Progenitor cell of endocrine pancreas (in vitro differentiated cells): ENCODE measurements at regions not wholly inside any gene's neighbourhood (a gene's known extent, or its start where the extent isn't known, plus 50 kb on each side); places are given as distances from the start of the nearest gene placed in this dataset.

Source experiments
- DNase-seq: peaks from one replicate; pipeline ENCODE4 v3.0.0; 2021; ENCODE audit warnings: low spot score; ENCODE audit not compliant: unreplicated experiment
- H3K27ac Mint-ChIP-seq: 2 replicates; pipeline ENCODE4 v1.8.0; 2021; ENCODE audit warnings: mild to moderate bottlenecking, moderate library complexity, mixed read lengths
- H3K27me3 Mint-ChIP-seq: 2 replicates; pipeline ENCODE4 v1.8.0; 2021; ENCODE audit warnings: mixed read lengths
- H3K36me3 Mint-ChIP-seq: 2 replicates; pipeline ENCODE4 v1.8.0; 2022; ENCODE audit warnings: mixed read lengths; ENCODE audit not compliant: insufficient read depth
- H3K4me1 Mint-ChIP-seq: 2 replicates; pipeline ENCODE4 v1.8.0; 2021; ENCODE audit warnings: low read depth, mixed read lengths
- H3K4me3 Mint-ChIP-seq: 2 replicates; pipeline ENCODE4 v1.8.0; 2021; ENCODE audit warnings: low read depth, mild to moderate bottlenecking, moderate library complexity, mixed read lengths
- H3K9me3 Mint-ChIP-seq: 2 replicates; pipeline ENCODE4 v1.8.0; 2021; ENCODE audit warnings: low read depth, mixed read lengths
- CTCF ChIP-seq: fragments of 200-600 bp; sonication (generic); IDR thresholded peaks from one replicate; pipeline ENCODE4 v1.5.0; 2021; ENCODE audit warnings: antibody characterized with exemption, mild to moderate bottlenecking; ENCODE audit not compliant: unreplicated experiment

DNA sequence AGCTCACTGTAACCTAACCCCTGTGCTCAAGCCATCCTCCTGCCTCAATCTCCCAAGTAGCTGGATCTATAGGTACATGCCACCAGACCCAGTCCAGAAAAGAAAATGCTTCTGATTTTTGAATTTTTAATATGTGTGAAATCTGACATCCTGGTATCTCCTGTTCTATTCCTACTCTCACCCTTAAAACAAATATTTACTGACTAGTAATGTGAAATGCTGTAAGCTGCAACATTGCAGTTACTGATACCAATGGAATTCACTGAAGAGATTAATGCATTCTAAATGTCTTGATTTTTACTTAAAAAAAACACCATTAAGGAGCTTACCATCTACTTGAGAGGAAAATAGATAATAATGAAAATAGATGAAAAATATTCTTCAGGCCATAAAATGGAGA is 162.7 kb upstream of the TSLP start:
- Mint-ChIP-seq H3K4me1 (no peaks in the 10 kb centered on the region), H3K4me3 (no peak overlapping the region), H3K36me3 (no peaks in the 10 kb centered on the region), H3K27ac (no peak overlapping the region), H3K9me3 (peaks cover 5% of the 10 kb centered on the region), H3K27me3 (no peaks in the 10 kb centered on the region)
- TF ChIP-seq CTCF, result no peak
- DNase-seq, result no peak

DNA sequence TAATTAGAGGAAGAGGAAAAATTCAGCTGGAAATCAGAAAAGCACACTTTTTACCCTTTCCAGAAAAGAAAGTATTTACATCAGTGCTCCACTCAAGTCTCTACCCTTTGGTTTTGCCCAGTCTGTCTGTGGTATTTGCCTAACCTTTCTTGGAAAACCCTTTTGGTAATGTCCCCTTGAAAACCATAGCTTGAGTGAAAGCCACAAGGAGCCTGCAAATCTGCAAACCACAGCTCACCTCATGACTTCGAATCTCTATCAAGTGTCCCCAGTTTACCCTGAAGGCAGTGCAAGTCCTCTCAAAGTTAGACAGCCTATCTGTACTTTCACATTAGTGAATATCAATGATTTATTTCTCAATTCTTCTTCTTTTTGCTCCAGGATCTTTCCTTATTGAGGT is 162.1 kb upstream of the TSLP start:
- H3K27me3 Mint-ChIP-seq, result no peaks in the 10 kb centered on the region
- no peak overlapping the region for H3K4me3 Mint-ChIP-seq
- H3K4me1 Mint-ChIP-seq, result no peaks in the 10 kb centered on the region
- H3K9me3 Mint-ChIP-seq, result peaks cover 5% of the 10 kb centered on the region
- H3K36me3 Mint-ChIP-seq, result no peaks in the 10 kb centered on the region
- no peak for TF ChIP-seq CTCF
- H3K27ac Mint-ChIP-seq, result no peak overlapping the region
- DNase-seq, result no peak

DNA sequence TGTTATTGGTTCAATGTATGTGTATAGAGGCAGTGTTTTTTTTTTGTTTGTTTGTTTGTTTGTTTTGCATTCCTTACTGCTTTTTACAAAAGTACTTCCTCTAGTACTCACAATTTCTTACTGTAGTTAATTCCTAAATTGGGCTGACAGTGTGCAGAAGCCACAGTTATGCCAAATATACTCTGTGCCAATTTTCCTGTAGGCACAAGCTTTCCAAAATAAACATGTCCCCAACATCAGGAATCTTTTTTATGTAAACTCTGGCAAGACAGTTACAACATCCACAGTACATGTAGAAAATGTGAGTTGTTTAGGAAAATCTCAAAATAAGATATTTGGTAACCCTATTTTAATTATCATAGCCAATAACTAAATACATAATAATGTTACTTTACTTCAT is 161.6 kb upstream of the TSLP start:
- Mint-ChIP-seq H3K4me1 (no peaks in the 10 kb centered on the region), H3K36me3 (no peaks in the 10 kb centered on the region), H3K4me3 (no peak overlapping the region), H3K27me3 (no peaks in the 10 kb centered on the region), H3K27ac (no peak overlapping the region), H3K9me3 (peaks cover 5% of the 10 kb centered on the region)
- no peak for TF ChIP-seq CTCF
- DNase-seq, result no peak

GRCh38 chr5:110913221-110913620 is 158.3 kb upstream of the TSLP start:
- no peak for TF ChIP-seq CTCF
- H3K4me3 Mint-ChIP-seq, result no peak overlapping the region
- peaks cover 10% of the 10 kb centered on the region for H3K27me3 Mint-ChIP-seq
- no peak overlapping the region for H3K27ac Mint-ChIP-seq
- DNase-seq, result no peak
- no peaks in the 10 kb centered on the region for H3K36me3 Mint-ChIP-seq
- H3K9me3 Mint-ChIP-seq, result no peaks in the 10 kb centered on the region
- no peaks in the 10 kb centered on the region for H3K4me1 Mint-ChIP-seq

DNA sequence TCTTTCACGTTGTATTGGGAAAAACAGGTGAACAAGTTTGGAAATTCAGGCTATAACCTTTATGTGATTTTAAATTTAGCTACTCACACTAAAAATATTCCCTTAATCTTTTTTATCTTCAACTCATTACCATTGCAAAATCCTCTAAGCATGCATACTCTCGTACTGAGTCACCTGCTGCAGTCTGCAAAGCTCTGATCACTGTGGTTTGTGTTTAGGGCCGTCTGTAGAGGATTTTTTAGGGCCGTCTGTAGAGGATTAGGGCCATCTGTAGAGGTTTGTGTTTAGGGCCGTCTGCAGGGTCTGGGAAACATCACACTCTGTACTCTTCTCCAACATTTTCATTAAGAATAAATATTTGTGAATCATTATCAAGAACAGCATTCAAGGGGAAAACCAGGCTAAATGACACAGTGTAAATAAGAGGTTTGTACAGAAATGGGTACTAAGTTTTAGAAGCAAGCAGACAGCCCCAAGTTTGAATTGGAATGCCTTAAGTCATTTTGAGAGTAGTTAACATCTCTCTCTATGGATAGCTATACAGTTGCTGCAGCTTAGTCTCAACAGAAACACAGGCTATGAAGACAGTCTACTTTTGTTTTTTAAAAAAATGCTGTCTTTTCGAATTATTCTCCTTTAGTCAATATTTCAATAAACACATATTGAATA is 155.0 kb upstream of the TSLP start:
- H3K9me3 Mint-ChIP-seq, result no peaks in the 10 kb centered on the region
- no peak overlapping the region for H3K4me3 Mint-ChIP-seq
- no peak overlapping the region for H3K27ac Mint-ChIP-seq
- no peak for DNase-seq
- no peaks in the 10 kb centered on the region for H3K36me3 Mint-ChIP-seq
- peaks cover 6% of the 10 kb centered on the region for H3K4me1 Mint-ChIP-seq
- no peak for TF ChIP-seq CTCF
- peaks cover 26% of the 10 kb centered on the region for H3K27me3 Mint-ChIP-seq
